ENCODE measurements at regions not wholly inside any gene's neighbourhood (a gene's known extent, or its start where the extent isn't known, plus 50 kb on each side); places are given as distances from the start of the nearest gene placed in this dataset.

DNA sequence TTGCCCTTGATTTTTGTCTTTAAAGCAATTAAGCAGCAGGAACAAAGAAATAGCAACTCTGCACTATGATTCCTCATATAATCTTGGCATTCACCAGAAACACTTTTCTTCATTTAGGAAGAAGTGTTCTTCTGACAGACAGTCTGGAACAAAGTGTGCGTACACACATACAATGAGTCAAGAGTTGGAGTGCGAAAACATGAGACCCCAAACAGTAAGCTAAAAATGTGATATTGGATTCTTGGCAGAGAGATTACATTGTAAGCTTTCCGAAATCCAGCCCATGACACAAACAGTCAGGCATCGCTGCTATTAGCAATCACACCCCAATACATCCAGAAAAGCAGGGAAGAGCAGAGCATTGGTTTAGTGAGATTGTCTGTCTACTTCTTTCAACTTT is 306.7 kb upstream of the TBC1D5 start:
- TF ChIP-seq RAD21 (IDR thresholded peaks at IDR 0.05; ENCODE audit: low read depth) (no peak), NFIC (IDR thresholded peaks at IDR 0.05) (no peak)
- TF ChIP-seq, protein P1, sequence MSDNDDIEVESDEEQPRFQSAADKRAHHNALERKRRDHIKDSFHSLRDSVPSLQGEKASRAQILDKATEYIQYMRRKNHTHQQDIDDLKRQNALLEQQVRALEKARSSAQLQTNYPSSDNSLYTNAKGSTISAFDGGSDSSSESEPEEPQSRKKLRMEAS (IDR thresholded peaks at IDR 0.05): no peak

Measured in Ishikawa (cell line).